HepG2 (cell line): ENCODE measurements at regions not wholly inside any gene's neighbourhood (a gene's known extent, or its start where the extent isn't known, plus 50 kb on each side); places are given as distances from the start of the nearest gene placed in this dataset.

Experiments
- EHMT2 ChIP-seq: fragments of 200-600 bp; sonication (generic); IDR thresholded peaks from 2 replicates; pipeline ENCODE4 v1.7.0; 2017; ENCODE audit warnings: antibody characterized with exemption, low read depth, low read length, borderline replicate concordance
- SOX6 ChIP-seq, 2 experiments: fragments of 450-650 bp in 1 of 2; sonication (generic) in 1 of 2; formaldehyde crosslinking in 1 of 2; IDR thresholded peaks; 2 replicates each; pipeline versions ENCODE4 v1.4.0 to v1.6.1; 2017 to 2020; ENCODE audit warnings: antibody characterized with exemption in 1 of 2, mild to moderate bottlenecking in 1 of 2, missing genetic modification reagents in 1 of 2
- SPEN ChIP-seq: sonication (generic); formaldehyde crosslinking; IDR thresholded peaks from 2 replicates; pipeline ENCODE4 v1.5.1; 2020; ENCODE audit warnings: low read depth, mild to moderate bottlenecking, missing genetic modification reagents
- SSRP1 ChIP-seq: IDR thresholded peaks from 2 replicates; pipeline ENCODE4 v1.6.1; 2016; ENCODE audit warnings: control low read depth
- TF ChIP-seq, protein P1 (sequence below): sonication (generic); formaldehyde crosslinking; IDR thresholded peaks from 2 replicates; pipeline ENCODE4 v1.5.1; 2020; ENCODE audit warnings: missing genetic modification reagents, mild to moderate bottlenecking, borderline replicate concordance
- TF ChIP-seq, protein P2 (sequence below): conservative IDR thresholded peaks from 2 replicates; pipeline ENCODE4 v1.6.1; 2018; ENCODE audit warnings: missing genetic modification reagents
- TF ChIP-seq, protein P3 (sequence below): sonication (generic); formaldehyde crosslinking; IDR thresholded peaks from 2 replicates; pipeline ENCODE4 v1.4.0; 2020; ENCODE audit warnings: mild to moderate bottlenecking, missing genetic modification reagents
- TF ChIP-seq, protein P4 (sequence below): sonication (generic); formaldehyde crosslinking; IDR thresholded peaks from 2 replicates; pipeline ENCODE4 v1.5.0; 2020; ENCODE audit warnings: mild to moderate bottlenecking, missing genetic modification reagents

DNA sequence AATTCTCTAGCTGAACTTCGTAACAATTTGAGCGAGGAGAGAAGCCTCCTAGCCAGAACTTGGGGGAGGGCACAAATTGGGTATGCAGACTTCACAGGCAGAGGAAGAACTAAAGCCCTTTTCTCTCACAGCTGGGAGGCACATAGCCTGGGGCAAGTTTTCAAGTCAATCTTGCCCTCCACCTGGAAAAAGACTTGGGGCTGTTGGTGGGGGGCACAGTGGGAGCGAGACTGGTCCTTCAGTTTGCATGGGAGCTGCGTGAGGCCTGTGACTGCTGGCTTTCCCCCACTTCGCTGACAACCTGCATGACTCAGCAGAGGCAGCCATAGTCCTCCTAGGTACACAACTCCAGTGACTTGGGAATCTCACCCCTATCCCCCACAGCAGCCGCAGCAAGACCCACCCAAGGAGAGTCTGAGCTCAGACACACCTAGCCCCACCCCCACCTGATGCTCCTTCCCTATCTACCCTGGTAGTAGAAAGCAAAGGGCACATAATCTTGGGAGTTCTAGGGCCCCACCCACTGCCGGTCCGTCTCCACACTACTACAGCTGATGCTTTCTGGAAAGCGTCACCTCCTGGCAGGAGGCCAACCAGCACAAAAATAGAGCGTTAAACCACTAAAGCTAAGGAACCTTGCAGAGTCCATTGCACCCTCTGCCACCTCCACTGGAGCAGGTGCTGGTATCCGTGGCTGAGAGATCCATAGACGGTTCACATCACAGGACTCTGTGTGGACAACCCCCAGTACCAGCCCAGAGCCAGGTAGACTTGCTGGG is 160.8 kb downstream of the CBLL2 start (continued):
- TF ChIP-seq, protein P1, sequence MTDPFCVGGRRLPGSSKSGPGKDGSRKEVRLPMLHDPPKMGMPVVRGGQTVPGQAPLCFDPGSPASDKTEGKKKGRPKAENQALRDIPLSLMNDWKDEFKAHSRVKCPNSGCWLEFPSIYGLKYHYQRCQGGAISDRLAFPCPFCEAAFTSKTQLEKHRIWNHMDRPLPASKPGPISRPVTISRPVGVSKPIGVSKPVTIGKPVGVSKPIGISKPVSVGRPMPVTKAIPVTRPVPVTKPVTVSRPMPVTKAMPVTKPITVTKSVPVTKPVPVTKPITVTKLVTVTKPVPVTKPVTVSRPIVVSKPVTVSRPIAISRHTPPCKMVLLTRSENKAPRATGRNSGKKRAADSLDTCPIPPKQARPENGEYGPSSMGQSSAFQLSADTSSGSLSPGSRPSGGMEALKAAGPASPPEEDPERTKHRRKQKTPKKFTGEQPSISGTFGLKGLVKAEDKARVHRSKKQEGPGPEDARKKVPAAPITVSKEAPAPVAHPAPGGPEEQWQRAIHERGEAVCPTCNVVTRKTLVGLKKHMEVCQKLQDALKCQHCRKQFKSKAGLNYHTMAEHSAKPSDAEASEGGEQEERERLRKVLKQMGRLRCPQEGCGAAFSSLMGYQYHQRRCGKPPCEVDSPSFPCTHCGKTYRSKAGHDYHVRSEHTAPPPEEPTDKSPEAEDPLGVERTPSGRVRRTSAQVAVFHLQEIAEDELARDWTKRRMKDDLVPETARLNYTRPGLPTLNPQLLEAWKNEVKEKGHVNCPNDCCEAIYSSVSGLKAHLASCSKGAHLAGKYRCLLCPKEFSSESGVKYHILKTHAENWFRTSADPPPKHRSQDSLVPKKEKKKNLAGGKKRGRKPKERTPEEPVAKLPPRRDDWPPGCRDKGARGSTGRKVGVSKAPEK (CRISPR knock-in tag) = no peak
- TF ChIP-seq, protein P2, sequence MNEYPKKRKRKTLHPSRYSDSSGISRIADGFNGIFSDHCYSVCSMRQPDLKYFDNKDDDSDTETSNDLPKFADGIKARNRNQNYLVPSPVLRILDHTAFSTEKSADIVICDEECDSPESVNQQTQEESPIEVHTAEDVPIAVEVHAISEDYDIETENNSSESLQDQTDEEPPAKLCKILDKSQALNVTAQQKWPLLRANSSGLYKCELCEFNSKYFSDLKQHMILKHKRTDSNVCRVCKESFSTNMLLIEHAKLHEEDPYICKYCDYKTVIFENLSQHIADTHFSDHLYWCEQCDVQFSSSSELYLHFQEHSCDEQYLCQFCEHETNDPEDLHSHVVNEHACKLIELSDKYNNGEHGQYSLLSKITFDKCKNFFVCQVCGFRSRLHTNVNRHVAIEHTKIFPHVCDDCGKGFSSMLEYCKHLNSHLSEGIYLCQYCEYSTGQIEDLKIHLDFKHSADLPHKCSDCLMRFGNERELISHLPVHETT (CRISPR knock-in tag) = no peak
- TF ChIP-seq EHMT2 (no peak), SSRP1 (no peak), SPEN (CRISPR knock-in tag) (no peak), SOX6 (IDR thresholded peaks at IDR 0.05) (no peak), SOX6 (CRISPR knock-in tag; IDR thresholded peaks at IDR 0.05) (no peak)
- TF ChIP-seq, protein P3, sequence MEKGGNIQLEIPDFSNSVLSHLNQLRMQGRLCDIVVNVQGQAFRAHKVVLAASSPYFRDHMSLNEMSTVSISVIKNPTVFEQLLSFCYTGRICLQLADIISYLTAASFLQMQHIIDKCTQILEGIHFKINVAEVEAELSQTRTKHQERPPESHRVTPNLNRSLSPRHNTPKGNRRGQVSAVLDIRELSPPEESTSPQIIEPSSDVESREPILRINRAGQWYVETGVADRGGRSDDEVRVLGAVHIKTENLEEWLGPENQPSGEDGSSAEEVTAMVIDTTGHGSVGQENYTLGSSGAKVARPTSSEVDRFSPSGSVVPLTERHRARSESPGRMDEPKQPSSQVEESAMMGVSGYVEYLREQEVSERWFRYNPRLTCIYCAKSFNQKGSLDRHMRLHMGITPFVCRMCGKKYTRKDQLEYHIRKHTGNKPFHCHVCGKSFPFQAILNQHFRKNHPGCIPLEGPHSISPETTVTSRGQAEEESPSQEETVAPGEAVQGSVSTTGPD (CRISPR knock-in tag) = no peak
- TF ChIP-seq, protein P4, sequence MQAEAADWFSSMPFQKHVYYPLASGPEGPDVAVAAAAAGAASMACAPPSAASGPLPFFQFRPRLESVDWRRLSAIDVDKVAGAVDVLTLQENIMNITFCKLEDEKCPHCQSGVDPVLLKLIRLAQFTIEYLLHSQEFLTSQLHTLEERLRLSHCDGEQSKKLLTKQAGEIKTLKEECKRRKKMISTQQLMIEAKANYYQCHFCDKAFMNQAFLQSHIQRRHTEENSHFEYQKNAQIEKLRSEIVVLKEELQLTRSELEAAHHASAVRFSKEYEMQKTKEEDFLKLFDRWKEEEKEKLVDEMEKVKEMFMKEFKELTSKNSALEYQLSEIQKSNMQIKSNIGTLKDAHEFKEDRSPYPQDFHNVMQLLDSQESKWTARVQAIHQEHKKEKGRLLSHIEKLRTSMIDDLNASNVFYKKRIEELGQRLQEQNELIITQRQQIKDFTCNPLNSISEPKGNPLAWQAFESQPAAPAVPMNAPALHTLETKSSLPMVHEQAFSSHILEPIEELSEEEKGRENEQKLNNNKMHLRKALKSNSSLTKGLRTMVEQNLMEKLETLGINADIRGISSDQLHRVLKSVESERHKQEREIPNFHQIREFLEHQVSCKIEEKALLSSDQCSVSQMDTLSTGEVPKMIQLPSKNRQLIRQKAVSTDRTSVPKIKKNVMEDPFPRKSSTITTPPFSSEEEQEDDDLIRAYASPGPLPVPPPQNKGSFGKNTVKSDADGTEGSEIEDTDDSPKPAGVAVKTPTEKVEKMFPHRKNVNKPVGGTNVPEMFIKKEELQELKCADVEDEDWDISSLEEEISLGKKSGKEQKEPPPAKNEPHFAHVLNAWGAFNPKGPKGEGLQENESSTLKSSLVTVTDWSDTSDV (CRISPR knock-in tag) = no peak
- TF ChIP-seq, all 625 proteins: peak for 0
